ENCODE measurements at regions not wholly inside any gene's neighbourhood (a gene's known extent, or its start where the extent isn't known, plus 50 kb on each side); places are given as distances from the start of the nearest gene placed in this dataset.

- no peak overlapping the region for H3K4me3 ChIP-seq (ENCODE audit: insufficient read depth, low read length, poor library complexity, severe bottlenecking)
- no peak overlapping the region for H3K27ac ChIP-seq (ENCODE audit: low read depth, low read length)
- TF ChIP-seq EZH2phosphoT487 (conservative IDR thresholded peaks at IDR 0.05; ENCODE audit: low read length): no peak
- TF ChIP-seq CTCF (IDR thresholded peaks at IDR 0.05; ENCODE audit: insufficient read depth, low read length, poor library complexity, severe bottlenecking): no peak
- no peak overlapping the region for H2AFZ ChIP-seq (ENCODE audit: low read depth, low read length, severe bottlenecking)
- no peaks in the 10 kb centered on the region for H4K20me1 ChIP-seq (ENCODE audit: low read depth, low read length)
- no peak overlapping the region for H3K9ac ChIP-seq (ENCODE audit: low read length)
- no peaks in the 10 kb centered on the region for H3K9me2 ChIP-seq (replicated peaks; ENCODE audit: insufficient read depth, low read length)
- H3K9me3 ChIP-seq (ENCODE audit: insufficient read depth, low read length): no peaks in the 10 kb centered on the region
- H3K79me2 ChIP-seq (ENCODE audit: insufficient read depth, low read length): no peaks in the 10 kb centered on the region
- H3K27me3 ChIP-seq (ENCODE audit: low read length): no peaks in the 10 kb centered on the region
- no peaks in the 10 kb centered on the region for H3K36me3 ChIP-seq (ENCODE audit: low read length)
- H3K4me2 ChIP-seq (ENCODE audit: low read depth, low read length, poor library complexity, severe bottlenecking): no peak overlapping the region
- H3F3A ChIP-seq (ENCODE audit: insufficient read depth): no peaks in the 10 kb centered on the region
These were observed 701.9 kb upstream of the RAB6C start for GRCh38 chr2:129277585-129277981.

DNA sequence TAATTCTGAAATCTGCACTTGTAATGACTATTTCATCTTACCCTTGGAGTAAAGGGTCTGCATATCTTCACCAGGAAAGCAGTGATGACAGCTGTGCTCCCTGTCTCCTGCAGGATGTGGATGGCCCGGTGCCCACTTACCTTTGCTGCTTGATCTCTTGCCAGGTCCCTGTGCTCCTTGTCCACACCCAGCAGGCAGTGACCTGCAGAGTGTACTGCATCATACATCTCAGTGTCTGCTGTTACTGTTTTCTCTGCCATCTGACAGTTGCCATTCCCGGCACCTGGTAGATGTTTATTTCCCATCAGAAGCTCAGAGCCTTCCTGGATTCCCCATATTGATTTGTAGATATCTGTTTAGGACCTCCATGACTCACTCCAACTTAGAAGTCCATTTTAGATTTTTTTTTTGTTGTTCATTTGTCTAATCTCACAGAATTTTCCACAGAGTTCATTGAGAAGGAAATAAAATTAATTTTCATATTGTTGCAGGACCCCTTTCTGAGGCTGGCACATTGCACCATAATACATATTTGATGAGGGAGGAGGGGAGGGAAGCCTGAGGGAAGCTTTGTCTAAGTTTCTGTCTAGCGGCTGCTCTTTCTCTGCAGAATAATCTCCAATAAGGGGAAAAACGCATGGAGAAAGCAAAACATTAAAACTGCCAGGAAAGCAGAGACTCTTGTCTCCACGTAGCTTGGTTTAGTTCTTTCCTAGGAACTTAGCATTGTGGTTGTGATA, 697.5 kb upstream of the RAB6C start:
- Histone ChIP-seq H3K27ac (ENCODE audit: low read depth, low read length) (no peak overlapping the region), H3K79me2 (ENCODE audit: insufficient read depth, low read length) (no peaks in the 10 kb centered on the region), H3K9ac (ENCODE audit: low read length) (no peak overlapping the region), H3K9me2 (replicated peaks; ENCODE audit: insufficient read depth, low read length) (no peaks in the 10 kb centered on the region), H3K4me3 (ENCODE audit: insufficient read depth, low read length, poor library complexity, severe bottlenecking) (no peak overlapping the region), H4K20me1 (ENCODE audit: low read depth, low read length) (no peaks in the 10 kb centered on the region), H2AFZ (ENCODE audit: low read depth, low read length, severe bottlenecking) (no peak overlapping the region), H3K27me3 (ENCODE audit: low read length) (no peaks in the 10 kb centered on the region), H3K36me3 (ENCODE audit: low read length) (no peaks in the 10 kb centered on the region), H3F3A (ENCODE audit: insufficient read depth) (no peaks in the 10 kb centered on the region), H3K9me3 (ENCODE audit: insufficient read depth, low read length) (no peaks in the 10 kb centered on the region), H3K4me2 (ENCODE audit: low read depth, low read length, poor library complexity, severe bottlenecking) (no peak overlapping the region)
- TF ChIP-seq CTCF (IDR thresholded peaks at IDR 0.05; ENCODE audit: insufficient read depth, low read length, poor library complexity, severe bottlenecking) (no peak), EZH2phosphoT487 (conservative IDR thresholded peaks at IDR 0.05; ENCODE audit: low read length) (no peak)

DNA sequence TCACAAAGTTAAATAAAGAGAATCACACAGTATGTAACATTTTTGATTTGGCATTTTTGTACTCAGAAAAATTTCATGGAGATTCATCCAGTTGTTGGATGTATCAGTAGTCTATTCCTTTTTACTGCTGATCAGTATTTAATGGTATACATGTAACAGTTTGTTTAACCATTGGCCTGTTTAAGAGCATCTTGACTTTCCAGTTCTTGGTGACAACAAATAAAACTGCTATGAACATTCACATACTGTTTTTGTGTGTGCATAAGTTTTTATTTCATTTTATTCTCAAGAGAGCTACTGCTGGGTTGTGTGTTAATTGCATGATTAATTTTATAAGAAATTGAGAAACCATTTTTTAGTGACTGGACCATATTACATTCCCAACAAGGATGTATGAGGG, 694.5 kb upstream of the RAB6C start:
- H3K79me2 ChIP-seq (ENCODE audit: insufficient read depth, low read length): no peaks in the 10 kb centered on the region
- no peaks in the 10 kb centered on the region for H4K20me1 ChIP-seq (ENCODE audit: low read depth, low read length)
- H3K36me3 ChIP-seq (ENCODE audit: low read length): no peaks in the 10 kb centered on the region
- no peaks in the 10 kb centered on the region for H3F3A ChIP-seq (ENCODE audit: insufficient read depth)
- no peak overlapping the region for H3K27ac ChIP-seq (ENCODE audit: low read depth, low read length)
- no peaks in the 10 kb centered on the region for H3K9me3 ChIP-seq (ENCODE audit: insufficient read depth, low read length)
- no peak overlapping the region for H2AFZ ChIP-seq (ENCODE audit: low read depth, low read length, severe bottlenecking)
- no peak overlapping the region for H3K4me2 ChIP-seq (ENCODE audit: low read depth, low read length, poor library complexity, severe bottlenecking)
- no peak overlapping the region for H3K9ac ChIP-seq (ENCODE audit: low read length)
- no peaks in the 10 kb centered on the region for H3K27me3 ChIP-seq (ENCODE audit: low read length)
- H3K9me2 ChIP-seq (replicated peaks; ENCODE audit: insufficient read depth, low read length): no peaks in the 10 kb centered on the region
- no peak for TF ChIP-seq EZH2phosphoT487 (conservative IDR thresholded peaks at IDR 0.05; ENCODE audit: low read length)
- TF ChIP-seq CTCF (IDR thresholded peaks at IDR 0.05; ENCODE audit: insufficient read depth, low read length, poor library complexity, severe bottlenecking): no peak
- no peak overlapping the region for H3K4me3 ChIP-seq (ENCODE audit: insufficient read depth, low read length, poor library complexity, severe bottlenecking)
